HCEC 1CT (cell line): ENCODE measurements at regions not wholly inside any gene's neighbourhood (a gene's known extent, or its start where the extent isn't known, plus 50 kb on each side); places are given as distances from the start of the nearest gene placed in this dataset.
A peak's percentile ranks its signal among the peaks of the same experiment; 100 is the strongest.
"Not testable (repeated sequence)": the region's sequence is repeated elsewhere in the genome, so short reads cannot be mapped to it uniquely, and the experiment has no call there.

Source experiments
- DNase-seq: peaks from one replicate; pipeline ENCODE4 v3.0.0-alpha.2; 2017

DNA sequence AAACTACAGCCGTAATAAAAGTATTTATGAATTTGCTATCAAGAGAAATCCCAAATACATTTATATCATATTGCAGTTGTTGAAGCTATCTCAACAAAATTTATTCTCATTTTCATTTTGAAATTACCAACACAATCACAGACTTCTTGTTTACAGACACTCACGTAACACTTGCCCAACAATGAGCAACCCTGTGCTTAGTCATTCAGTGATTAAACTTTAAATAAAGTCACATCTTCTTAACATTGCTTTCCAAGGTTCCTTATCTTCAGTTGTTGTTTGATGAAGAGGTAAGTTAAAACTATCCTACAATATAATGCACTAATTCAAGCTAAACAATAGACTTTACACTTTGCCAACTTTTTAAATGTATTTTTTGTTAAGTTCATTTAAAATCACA, 601.8 kb downstream of the SLC16A7 start:
- DNase-seq, result peak; percentile 58

GRCh38 chr12:60201891-60202290, 606.1 kb downstream of the SLC16A7 start:
- DNase-seq, result no peak

GRCh38 chr12:60205500-60205899, 609.7 kb downstream of the SLC16A7 start:
- peak; percentile 50 for DNase-seq

- DNase-seq, result no peak
Observed at GRCh38 chr12:60209521-60209920, 613.7 kb downstream of the SLC16A7 start.

GRCh38 chr12:60209933-60210332, 614.1 kb downstream of the SLC16A7 start:
- no peak for DNase-seq

DNA sequence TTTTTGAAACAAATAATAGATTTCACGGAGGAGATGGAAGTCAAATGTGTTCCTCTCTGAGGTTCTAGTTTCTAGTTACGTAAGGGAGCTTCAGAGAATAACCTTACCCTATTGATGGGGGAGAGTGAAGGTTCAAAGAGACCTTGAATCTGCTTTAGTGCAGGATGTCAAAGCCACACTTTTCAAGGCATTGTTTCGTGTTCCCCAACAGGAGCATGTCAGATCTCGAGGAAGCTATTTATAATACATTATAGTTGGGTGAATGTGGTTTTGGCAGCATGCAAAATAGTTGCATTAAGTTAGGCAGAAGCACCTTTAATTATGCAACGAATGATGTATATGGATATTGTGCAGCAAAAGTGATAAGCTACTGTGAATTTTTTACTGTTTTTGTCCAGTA, 614.9 kb downstream of the SLC16A7 start:
- DNase-seq, result no peak

- no peak for DNase-seq
Observed at GRCh38 chr12:60211244-60211643, 615.4 kb downstream of the SLC16A7 start.

GRCh38 chr12:60212159-60213000, 616.6 kb downstream of the SLC16A7 start:
- DNase-seq, result no peak

DNA sequence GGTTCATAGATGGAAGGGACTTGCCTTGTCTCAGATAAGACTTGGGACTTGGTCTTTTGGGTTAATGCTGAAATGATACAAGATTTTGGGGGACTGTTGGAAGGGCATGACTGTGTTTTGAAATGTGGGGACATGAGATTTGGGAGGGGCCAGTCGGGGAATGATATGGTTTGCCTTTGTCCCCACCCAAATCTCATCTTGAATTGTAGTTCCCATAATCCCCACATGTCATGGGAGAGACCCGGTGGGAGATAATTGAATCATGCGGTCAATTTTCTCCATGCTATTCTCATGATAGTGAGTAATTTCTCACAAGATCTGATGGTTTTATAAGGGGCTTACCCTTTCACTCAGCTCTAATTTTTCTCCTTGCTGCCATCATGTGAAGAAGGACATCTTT, 617.4 kb downstream of the SLC16A7 start:
- not testable (repeated sequence) for DNase-seq

DNA sequence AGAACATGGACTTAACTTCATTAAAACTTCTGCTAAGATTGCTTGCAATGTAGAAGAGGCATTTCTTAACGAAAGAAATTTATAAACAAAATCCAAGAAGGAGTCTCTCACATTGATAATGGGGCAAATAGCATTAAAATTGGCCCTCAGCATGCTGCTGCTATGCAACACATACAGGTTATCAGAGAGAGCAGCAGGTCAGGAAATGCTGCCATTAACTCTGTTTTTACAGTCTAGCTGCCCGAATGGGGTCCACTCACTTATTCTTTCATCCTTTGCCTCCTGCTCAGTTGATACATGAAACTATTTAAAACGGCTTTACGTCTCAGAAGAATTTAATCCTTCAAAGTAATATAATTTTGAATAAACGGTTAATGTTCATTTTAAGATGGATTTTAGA, 620.4 kb downstream of the SLC16A7 start:
- no peak for DNase-seq

DNA sequence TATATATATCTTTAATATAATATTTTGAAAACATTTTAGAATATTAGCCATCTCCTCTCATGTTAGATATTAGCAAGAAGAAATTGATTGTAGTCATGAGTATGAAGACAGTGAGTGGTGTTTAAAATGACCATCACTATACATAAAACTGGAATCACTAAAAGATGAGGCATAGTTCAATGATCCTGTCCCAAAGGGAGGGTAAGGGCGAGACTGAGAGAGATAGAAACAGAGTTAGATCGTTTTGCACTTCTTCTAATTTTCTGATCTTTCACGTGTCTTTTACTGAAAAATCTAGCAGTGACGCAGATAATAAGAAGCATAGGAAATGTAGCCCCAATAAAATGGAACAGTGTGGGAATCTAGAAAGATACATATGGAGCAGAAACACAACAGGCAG, 627.4 kb downstream of the SLC16A7 start:
- DNase-seq, result no peak

DNA sequence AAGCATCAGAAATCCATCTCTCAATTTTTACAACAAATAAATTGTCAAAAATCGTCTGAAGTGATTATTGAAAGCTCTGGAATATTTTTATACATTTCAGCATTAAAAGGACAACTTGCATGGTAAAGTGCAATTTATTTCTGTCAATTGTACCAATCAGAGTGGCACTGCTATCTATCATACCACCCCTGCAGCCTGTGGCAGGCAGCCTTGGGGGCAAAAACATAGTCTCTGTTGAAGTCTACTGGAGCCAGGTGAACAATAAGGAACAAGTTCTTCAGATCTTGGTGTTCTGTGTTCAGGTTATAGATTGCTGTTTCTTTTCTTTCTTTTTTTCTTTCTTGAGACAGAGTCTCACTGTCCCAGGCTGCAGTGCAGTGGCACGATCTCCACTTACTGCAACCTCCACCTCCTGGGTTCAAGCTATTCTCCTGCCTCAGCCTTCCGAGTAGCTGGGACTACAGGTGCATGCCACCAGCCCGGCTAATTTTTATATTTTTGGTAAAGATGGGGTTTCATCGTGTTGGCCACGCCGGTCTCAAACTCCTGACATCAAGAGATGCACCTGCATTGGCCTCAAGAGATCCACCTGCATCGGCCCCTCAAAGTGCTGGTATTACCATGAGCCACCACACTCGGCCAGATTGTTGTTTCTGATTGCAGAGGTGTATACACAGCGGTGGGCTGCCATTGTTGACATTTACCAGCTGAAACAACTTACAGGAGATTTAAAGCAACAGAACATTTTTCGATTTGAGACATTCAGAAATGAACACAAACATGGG, 629.6 kb downstream of the SLC16A7 start:
- DNase-seq, result no peak

GRCh38 chr12:60227916-60228315, 632.1 kb downstream of the SLC16A7 start:
- no peak for DNase-seq

GRCh38 chr12:60230056-60230455, 634.2 kb downstream of the SLC16A7 start:
- DNase-seq, result no peak

- DNase-seq, result no peak
Observed at GRCh38 chr12:60231303-60231702, 635.5 kb downstream of the SLC16A7 start.

DNA sequence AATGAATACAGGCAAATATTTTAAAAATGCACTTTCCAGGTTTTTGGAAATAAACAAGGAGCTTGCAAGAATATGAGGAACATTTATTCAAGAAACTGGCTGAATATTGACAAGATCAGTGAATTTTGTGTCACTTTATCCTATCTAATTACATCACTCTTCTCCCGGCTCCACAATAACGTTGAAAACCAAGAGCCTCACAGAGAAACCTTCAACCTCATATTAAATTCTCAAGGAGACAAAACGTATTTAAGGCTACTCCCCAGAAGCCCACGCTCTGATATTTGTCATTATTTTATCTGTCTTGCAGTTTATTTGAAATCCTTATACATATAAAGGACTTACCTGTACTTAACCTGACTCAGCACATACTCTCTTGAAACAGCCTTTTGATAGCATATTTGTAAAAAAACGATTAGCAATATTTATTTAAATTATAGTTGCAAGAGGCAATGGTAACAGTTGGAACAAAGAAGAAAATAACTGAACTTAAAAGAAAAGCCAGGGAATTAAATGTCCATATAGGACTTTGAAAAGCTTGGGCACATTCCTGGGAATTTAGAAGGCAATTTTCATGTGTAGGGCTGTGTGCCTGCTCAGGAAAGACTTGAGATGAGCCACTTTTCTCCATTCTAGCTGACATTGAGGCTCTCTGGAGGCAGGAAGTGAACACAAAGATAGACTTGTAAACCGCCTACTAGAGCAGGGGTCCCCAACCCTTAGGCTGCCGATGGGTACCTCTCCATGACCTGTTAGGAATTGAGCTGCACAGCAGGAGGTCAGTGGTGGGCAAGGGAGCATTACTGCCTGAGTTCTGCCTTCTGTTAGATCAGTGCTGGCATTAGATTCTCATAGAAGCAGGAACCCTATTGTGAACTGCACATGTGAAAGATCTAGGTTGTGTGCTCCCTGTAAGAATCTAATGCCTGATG, 636.4 kb downstream of the SLC16A7 start:
- DNase-seq, result no peak

- not testable (repeated sequence) for DNase-seq
Observed at GRCh38 chr12:60234611-60235195, 638.9 kb downstream of the SLC16A7 start.

- DNase-seq, result no peak
Observed at GRCh38 chr12:60235261-60235660, 639.4 kb downstream of the SLC16A7 start.

DNA sequence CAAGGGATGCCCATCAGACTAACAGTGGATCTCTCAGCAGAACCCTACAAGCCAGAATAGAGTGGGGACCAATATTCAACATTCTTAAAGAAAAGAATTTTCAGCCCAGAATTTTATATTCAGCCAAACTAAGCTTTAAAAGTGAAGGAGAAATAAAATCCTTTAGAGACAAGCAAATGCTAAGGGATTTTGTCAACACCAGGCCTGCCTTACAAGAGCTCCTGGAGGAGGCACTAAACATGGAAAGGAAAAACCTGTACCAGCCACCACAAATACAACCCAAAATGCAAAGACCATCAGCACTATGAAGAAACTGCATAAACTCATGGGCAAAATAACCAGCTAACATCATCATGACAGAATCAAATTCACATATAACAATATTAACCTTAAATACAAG, 640.6 kb downstream of the SLC16A7 start:
- not testable (repeated sequence) for DNase-seq

DNA sequence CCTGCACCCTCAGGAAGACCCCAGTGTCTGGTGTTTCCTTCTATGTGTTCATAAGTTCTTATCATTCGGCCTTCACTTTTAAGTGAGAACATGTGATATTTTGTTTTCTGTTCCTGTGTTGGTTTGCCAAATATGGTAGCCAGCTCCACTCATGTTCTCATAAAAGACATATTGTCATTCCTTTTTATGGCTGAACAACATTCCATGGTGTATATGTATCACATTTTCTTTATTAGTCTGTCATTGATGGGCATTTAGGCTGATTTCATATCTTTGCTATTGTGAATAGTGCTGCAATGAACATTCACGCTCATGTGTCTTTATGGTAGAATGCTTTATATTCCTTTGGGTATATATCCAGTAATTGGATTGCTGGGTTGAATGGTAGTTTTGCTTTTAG, 645.1 kb downstream of the SLC16A7 start:
- DNase-seq, result no peak

DNA sequence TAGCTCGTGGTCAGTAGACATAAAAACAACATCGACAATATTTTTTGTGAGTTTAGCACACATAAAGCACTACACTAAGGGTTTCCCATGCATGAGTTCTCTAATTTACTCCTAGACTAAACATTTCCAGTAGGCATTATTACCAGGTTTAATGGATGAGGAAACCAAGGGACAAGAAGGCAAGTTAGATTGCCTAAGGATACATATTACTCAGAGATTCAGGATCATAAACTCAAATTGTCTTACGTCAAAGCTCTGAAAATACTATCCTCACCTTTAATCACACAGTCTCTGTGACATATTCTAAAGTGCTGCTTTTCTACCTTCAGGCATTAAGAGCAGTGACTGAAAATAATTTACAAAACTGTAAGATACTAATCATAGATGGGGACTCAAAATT, 655.3 kb downstream of the SLC16A7 start:
- DNase-seq, result no peak

DNA sequence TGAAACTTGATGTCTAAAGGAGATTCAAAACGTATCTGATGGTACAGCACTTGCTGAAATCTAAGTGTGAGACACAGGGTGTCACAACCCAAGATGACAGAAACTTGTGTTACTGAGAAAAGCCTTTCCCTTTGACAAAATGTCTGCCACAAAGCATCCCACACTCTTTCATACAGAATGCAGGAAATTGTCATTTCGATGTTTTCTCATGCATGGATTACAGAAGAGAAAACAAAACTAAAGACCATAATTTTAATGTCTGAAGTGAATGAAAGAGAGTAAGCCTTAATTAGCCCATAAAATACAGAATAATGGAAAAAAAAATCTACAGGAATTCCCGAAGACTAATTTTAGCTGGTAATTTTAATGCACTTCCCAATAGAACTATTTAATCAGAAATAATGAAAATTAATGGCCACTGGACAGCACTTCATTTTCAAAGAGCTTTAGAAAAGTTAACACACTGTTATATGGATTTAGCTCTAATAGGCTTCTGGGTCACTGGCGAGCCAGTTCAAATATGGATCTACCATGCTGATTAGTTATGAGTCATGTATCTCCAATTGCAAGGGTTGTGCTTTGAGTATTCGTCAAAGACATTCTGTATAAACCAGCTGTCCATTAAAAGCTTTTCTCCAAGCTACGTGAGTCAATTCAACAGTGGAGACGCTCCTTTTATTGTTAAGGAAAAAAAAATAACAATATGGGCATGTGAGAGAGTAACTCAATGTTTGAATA, 656.7 kb downstream of the SLC16A7 start:
- DNase-seq, result no peak
